Ectodermal cell (in vitro differentiated cells): ENCODE measurements at regions not wholly inside any gene's neighbourhood (a gene's known extent, or its start where the extent isn't known, plus 50 kb on each side); places are given as distances from the start of the nearest gene placed in this dataset.

Experiments used
- H3K27ac ChIP-seq: 2 replicates; pipeline ENCODE4 v1.7.0; 2013; ENCODE audit warnings: mild to moderate bottlenecking, low read depth, low read length; ENCODE audit not compliant: insufficient read depth, poor library complexity, severe bottlenecking
- H3K27me3 ChIP-seq: 2 replicates; pipeline ENCODE4 v1.7.0; 2013; ENCODE audit warnings: mild to moderate bottlenecking, low read length; ENCODE audit not compliant: insufficient read depth, control insufficient read depth, poor library complexity, severe bottlenecking
- H3K36me3 ChIP-seq: one replicate; pipeline ENCODE4 v1.7.0; 2013; ENCODE audit warnings: low read length; ENCODE audit not compliant: control insufficient read depth, insufficient read depth
- H3K4me1 ChIP-seq: one replicate; pipeline ENCODE4 v1.7.0; 2013; ENCODE audit warnings: low read length; ENCODE audit not compliant: control insufficient read depth, insufficient read depth
- H3K4me3 ChIP-seq: 2 replicates; pipeline ENCODE4 v1.7.0; 2013; ENCODE audit warnings: low read depth, low read length, control low read depth; ENCODE audit not compliant: insufficient read depth
- H3K9me3 ChIP-seq: 2 replicates; pipeline ENCODE4 v1.7.0; 2013; ENCODE audit warnings: mild to moderate bottlenecking, low read length, moderate library complexity; ENCODE audit not compliant: control insufficient read depth
- WGBS, 2 experiments: methylation state at CpG; one replicate each; pipeline ENCODE4 v1.1.7; 2013; ENCODE audit warnings: missing lambda C conversion rate in 2 of 2; 5-methylcytosine and 5-hydroxymethylcytosine counted together

- H3K4me1 ChIP-seq = no peaks in the 10 kb centered on the region
- H3K27me3 ChIP-seq = no peaks in the 10 kb centered on the region
- H3K27ac ChIP-seq = no peak overlapping the region
- WGBS, 2 experiments = 71 to 76% methylated on average over 6 of the region's 6 CpGs
- no peaks in the 10 kb centered on the region for H3K36me3 ChIP-seq
- H3K4me3 ChIP-seq = no peak overlapping the region
- no peaks in the 10 kb centered on the region for H3K9me3 ChIP-seq
These were observed 1153.7 kb downstream of the SI start for GRCh38 chr3:163924600-163924999.

GRCh38 chr3:163919154-163919553 is 1159.1 kb downstream of the SI start:
- Histone ChIP-seq H3K9me3 (no peaks in the 10 kb centered on the region), H3K27ac (no peak overlapping the region), H3K27me3 (no peaks in the 10 kb centered on the region), H3K36me3 (no peaks in the 10 kb centered on the region), H3K4me1 (no peaks in the 10 kb centered on the region), H3K4me3 (no peak overlapping the region)
- no CpG with 5 or more reads among the region's 1 CpG for WGBS, 2 experiments

DNA sequence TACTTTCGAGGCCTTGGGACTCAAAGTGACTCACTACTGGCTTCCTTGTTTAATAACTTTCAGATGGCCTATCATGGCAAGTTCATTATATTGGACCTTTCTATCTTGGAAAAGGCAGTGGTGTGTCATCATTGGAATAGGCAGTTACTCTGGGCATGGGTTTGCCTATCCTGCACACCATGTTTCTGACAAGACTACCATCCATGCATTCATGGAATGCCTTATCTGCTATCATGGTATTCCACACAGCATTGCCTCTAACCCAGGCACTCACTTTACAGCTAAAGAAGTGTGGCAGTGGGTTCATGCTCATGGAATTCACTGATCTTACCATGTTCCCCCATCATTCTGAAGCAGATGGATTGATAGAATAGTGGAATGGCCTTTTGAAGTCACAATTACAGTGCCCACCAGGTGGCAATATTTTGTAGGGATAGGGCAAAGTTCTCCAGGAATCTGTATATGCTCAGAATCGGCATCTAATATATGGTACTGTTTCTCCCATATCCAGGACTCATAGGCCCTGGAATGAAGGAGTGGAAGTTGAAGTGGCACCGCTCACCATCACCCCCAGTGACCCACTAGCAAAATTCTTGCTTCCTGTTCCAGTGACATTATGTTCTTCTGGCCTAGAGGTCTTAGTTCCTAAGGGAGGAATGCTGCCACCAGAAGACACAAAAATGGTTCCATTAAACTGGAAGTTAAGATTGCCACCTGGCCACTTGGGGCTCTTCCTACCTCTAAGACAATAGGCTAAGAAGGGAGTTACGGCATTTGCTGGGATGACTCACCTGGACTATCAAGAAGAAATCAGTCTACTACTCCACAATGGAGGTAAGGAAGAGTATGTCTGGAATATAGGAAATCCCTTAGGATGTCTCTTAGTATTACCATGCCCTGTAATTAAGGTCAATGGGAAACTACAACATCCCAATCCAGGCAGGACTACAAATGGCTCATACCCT is 1161.4 kb downstream of the SI start:
- H3K36me3 ChIP-seq = no peaks in the 10 kb centered on the region
- H3K4me1 ChIP-seq = no peaks in the 10 kb centered on the region
- H3K4me3 ChIP-seq = no peak overlapping the region
- 93 to 96% methylated on average over 4 of the region's 4 CpGs for WGBS, 2 experiments
- H3K27me3 ChIP-seq = no peaks in the 10 kb centered on the region
- H3K27ac ChIP-seq = no peak overlapping the region
- H3K9me3 ChIP-seq = no peaks in the 10 kb centered on the region

DNA sequence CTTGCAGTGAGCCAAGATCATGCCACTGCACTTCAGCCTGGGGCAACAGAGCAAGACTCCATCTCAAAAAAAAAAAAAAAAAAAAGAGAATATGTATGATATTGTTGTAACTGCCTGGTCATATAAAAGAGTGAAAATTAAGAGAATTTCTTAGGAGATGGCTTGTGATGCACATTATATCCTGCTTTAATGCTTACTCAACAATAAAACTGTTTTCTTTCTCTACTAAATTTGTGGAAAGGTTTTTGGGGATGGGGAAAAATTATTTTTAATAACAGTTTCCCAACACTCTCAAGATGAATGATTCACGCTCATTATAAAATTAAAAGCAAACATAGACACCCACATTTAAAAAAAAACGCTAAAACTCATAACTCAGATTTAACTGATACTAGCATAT is 1163.0 kb downstream of the SI start:
- Histone ChIP-seq H3K4me1 (no peaks in the 10 kb centered on the region), H3K9me3 (no peaks in the 10 kb centered on the region), H3K36me3 (no peaks in the 10 kb centered on the region), H3K4me3 (no peak overlapping the region), H3K27me3 (no peaks in the 10 kb centered on the region), H3K27ac (no peak overlapping the region)
- WGBS, 2 experiments = 79 to 93% methylated on average over 2 of the region's 2 CpGs

- no peaks in the 10 kb centered on the region for H3K36me3 ChIP-seq
- H3K9me3 ChIP-seq = no peaks in the 10 kb centered on the region
- no peak overlapping the region for H3K27ac ChIP-seq
- no peaks in the 10 kb centered on the region for H3K27me3 ChIP-seq
- no peak overlapping the region for H3K4me3 ChIP-seq
- whole genome bisulfite sequencing, 2 experiments = 80 to 90% methylated on average over 1 of the region's 1 CpG
- no peaks in the 10 kb centered on the region for H3K4me1 ChIP-seq
These were observed 1163.7 kb downstream of the SI start for GRCh38 chr3:163914567-163914966.

DNA sequence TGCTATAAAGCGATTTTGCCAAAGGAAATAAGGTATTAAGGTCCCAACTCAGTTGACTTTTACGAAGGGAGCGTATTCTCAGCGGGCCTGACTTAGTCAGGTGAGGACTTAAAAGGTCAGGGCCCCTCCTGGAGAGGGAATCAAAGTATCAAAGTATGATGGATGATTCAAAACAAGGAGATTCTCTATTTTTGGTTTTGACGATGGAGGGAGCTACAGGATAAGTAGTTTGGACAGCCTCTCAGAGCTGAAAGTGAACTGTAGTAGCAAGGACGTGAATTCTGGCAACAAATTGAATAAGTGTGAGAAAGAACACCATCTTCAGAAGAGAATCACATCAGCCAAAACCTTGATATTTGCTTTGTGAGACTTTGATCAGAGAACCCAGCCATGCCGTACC is 1186.5 kb downstream of the SI start:
- H3K4me1 ChIP-seq = no peaks in the 10 kb centered on the region
- H3K27ac ChIP-seq = no peak overlapping the region
- 92 to 96% methylated on average over 7 of the region's 7 CpGs for WGBS, 2 experiments
- no peaks in the 10 kb centered on the region for H3K9me3 ChIP-seq
- no peaks in the 10 kb centered on the region for H3K36me3 ChIP-seq
- H3K27me3 ChIP-seq = no peaks in the 10 kb centered on the region
- no peak overlapping the region for H3K4me3 ChIP-seq

GRCh38 chr3:163890661-163891060 is 1187.6 kb downstream of the SI start:
- Histone ChIP-seq H3K4me1 (no peaks in the 10 kb centered on the region), H3K36me3 (no peaks in the 10 kb centered on the region), H3K27me3 (no peaks in the 10 kb centered on the region), H3K27ac (no peak overlapping the region), H3K9me3 (no peaks in the 10 kb centered on the region), H3K4me3 (no peak overlapping the region)
- 62 to 65% methylated on average over 2 of the region's 2 CpGs for WGBS, 2 experiments

- no peak overlapping the region for H3K27ac ChIP-seq
These were observed 1199.1 kb downstream of the SI start for GRCh38 chr3:163879172-163879571.

GRCh38 chr3:163878396-163878795 is 1199.9 kb downstream of the SI start:
- no peaks in the 10 kb centered on the region for H3K36me3 ChIP-seq
- no peaks in the 10 kb centered on the region for H3K27me3 ChIP-seq
- WGBS, 2 experiments = 93 to 95% methylated on average over 4 of the region's 4 CpGs
- H3K4me1 ChIP-seq = no peaks in the 10 kb centered on the region
- no peaks in the 10 kb centered on the region for H3K9me3 ChIP-seq
- no peak overlapping the region for H3K4me3 ChIP-seq
- no peak overlapping the region for H3K27ac ChIP-seq

More at GRCh38 chr3:163879172-163879571, 1199.1 kb downstream of the SI start:
- 97 to 100% methylated on average over 2 to 4 of the region's 4 CpGs for WGBS, 2 experiments
- no peaks in the 10 kb centered on the region for H3K4me1 ChIP-seq
- no peak overlapping the region for H3K4me3 ChIP-seq
- no peaks in the 10 kb centered on the region for H3K27me3 ChIP-seq
- H3K9me3 ChIP-seq = no peaks in the 10 kb centered on the region
- no peaks in the 10 kb centered on the region for H3K36me3 ChIP-seq

GRCh38 chr3:163877805-163878204 is 1200.5 kb downstream of the SI start:
- WGBS, 2 experiments = 98 to 100% methylated on average over 2 of the region's 2 CpGs
- no peaks in the 10 kb centered on the region for H3K9me3 ChIP-seq
- no peak overlapping the region for H3K4me3 ChIP-seq
- H3K36me3 ChIP-seq = no peaks in the 10 kb centered on the region
- H3K4me1 ChIP-seq = no peaks in the 10 kb centered on the region
- H3K27me3 ChIP-seq = no peaks in the 10 kb centered on the region
- no peak overlapping the region for H3K27ac ChIP-seq
